GM21390 (cell line): ENCODE measurements at regions not wholly inside any gene's neighbourhood (a gene's known extent, or its start where the extent isn't known, plus 50 kb on each side); places are given as distances from the start of the nearest gene placed in this dataset.
"Not testable (repeated sequence)": the region's sequence is repeated elsewhere in the genome, so short reads cannot be mapped to it uniquely, and the experiment has no call there.

Experiments used
- ATAC-seq: cut with Tn5 transposase; IDR thresholded peaks from one replicate; pipeline ENCODE4 v1.9.1; 2021; ENCODE audit not compliant: unreplicated experiment

DNA sequence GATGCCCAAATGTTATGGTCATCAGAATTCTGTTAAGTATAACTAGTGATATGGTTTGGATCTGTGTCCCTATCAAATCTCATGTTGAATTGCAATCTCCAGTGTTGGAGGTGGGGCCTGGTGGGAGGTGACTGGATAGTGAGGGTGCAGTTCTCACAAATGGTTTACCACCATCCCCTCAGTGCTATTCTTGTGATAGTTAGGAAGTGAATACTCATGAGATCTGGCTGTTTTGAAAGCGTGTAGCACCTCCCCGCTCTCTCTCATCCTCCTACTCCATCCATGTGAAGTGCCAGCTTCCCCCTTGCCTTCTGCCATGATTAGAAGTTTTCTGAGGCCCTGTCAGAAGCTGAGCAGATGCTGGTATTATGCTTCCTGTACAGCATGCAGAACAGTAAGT is 359.5 kb downstream of the TMEM167A start:
- no peak for ATAC-seq

- not testable (repeated sequence) for ATAC-seq
Observed at GRCh38 chr5:82714732-82715131, 362.5 kb downstream of the TMEM167A start.

DNA sequence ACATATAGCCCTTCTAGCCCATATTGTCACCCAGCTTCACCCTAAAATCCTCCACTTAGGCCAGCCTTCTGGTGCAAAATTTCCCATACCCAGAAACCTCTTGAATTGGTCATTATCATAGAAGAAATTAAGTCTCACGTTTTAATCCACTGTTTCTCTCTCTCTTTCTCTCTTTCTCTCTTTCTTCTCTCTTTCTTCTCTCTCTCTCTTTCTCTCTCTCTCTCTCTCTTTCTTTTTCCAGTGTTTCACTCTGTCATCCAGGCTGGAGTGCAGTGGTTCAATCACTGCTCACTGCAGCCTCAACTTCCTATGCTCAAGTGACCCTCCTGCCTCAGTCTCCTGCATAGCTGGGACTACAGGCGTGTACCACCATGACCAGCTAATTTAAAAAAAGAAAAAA is 363.4 kb downstream of the TMEM167A start:
- ATAC-seq: no peak

- ATAC-seq: no peak
Observed at GRCh38 chr5:82707741-82708140, 369.5 kb downstream of the TMEM167A start.

- ATAC-seq: no peak
Observed at GRCh38 chr5:82704381-82704780, 372.8 kb downstream of the TMEM167A start.

DNA sequence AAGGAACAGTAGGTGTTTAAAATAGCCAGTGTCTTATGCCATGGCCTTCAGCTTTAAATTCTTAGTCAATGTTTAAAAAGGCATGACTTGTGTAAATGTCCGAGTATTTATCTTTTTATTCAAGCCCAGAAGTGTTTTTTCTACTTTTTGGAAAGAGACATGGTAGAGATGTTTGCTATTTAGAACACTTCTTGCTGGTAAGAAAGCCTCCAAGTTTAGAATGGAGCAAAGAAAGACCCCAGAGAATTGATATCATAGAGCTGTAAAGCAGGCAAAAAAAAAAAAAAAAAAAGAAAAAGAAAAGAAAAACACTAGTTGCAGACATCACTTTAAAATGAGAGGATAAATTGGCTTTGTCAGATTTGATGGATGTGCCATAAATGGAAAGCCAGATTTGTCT is 375.1 kb downstream of the TMEM167A start:
- ATAC-seq: no peak

DNA sequence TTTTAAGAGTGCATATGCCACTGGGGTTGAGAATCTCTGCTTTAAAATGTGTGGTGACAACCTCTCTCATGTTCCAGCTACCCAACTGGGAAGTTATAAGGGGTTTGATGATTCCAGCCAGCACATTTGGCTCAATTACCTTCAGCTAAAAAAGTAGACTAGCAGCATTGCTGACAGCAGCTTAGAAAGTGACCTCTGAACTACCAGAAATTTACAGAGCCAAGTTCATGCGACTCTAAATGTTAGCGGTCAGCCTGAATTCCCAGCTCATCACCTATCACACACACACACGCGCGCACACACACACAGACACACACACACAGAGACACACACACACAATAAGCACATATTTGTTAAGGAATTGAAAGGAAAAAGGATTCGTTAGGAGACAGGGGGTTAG is 377.5 kb downstream of the TMEM167A start:
- no peak for ATAC-seq

GRCh38 chr5:82698026-82698425 is 379.2 kb downstream of the TMEM167A start:
- ATAC-seq: no peak

DNA sequence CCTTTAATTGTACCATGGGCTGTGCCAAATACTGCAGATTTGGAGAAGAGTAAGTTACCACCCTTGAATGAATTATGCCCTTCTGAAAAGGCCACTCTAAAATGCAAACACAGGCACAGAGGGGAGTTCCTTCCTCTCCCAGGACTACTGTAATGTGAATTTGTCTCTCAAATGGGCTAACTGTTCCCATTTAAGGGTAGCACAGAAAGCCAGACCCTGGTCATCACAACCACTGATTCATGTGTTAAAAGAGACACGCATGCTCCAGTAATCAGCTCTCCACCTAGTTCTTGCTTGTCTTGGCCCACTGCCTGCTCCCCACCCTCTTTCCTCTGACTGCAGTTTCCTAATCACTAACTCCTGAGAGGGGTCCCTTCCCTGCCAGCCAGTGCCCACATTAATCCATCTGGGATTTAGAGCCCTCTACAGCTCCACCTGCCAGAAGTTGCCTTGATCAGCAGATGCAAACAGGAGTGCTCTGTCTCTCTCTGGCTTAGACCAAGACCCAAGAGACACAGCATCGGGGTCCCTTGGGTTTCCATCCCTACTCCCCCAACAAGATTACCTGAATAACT is 382.4 kb downstream of the TMEM167A start:
- no peak for ATAC-seq

- ATAC-seq: no peak
Observed at GRCh38 chr5:82692826-82693225, 384.4 kb downstream of the TMEM167A start.

- ATAC-seq: no peak
Observed at GRCh38 chr5:82684659-82685058, 392.5 kb downstream of the TMEM167A start.

GRCh38 chr5:82684165-82684564 is 393.0 kb downstream of the TMEM167A start:
- no peak for ATAC-seq

DNA sequence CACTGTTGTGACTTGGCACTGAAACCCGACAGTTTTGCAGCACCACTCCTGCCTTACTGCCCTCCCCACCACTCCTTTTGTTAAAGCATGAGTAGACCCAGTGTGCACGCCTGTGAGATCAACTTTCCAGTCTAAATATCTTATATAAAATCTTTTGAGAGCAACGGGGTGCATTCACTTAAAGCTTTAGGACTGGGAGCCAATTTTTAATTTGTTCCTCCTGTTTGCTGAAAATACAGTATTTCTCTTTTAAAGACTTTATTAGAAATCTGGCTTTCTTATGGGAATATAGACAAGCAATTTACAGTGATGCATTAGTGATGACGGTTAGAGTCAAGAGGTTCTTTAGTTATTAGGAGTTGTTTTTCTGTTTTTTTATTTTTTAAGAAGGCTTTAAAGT is 397.5 kb downstream of the TMEM167A start:
- no peak for ATAC-seq

GRCh38 chr5:82676661-82677060 is 398.5 kb upstream of the RPS23 start:
- ATAC-seq: peak; percentile 83

DNA sequence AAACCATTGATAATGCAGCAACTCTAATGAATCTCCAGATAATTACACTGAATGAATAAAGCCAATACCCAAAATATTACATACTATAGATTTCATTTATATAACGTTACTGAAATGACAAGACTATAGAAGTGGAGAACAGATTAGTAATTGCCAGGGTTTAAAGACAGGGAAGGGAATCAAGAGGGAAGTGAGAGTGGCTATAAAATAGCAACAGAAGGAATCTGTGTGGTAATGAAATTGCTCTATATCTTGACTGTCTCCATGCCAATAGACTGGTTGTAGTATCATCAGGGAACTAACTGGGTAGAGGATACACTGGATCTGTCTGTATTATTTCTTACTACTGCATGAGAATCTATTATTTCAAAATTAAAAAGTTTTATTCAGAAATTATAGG is 396.5 kb upstream of the RPS23 start:
- no peak for ATAC-seq

DNA sequence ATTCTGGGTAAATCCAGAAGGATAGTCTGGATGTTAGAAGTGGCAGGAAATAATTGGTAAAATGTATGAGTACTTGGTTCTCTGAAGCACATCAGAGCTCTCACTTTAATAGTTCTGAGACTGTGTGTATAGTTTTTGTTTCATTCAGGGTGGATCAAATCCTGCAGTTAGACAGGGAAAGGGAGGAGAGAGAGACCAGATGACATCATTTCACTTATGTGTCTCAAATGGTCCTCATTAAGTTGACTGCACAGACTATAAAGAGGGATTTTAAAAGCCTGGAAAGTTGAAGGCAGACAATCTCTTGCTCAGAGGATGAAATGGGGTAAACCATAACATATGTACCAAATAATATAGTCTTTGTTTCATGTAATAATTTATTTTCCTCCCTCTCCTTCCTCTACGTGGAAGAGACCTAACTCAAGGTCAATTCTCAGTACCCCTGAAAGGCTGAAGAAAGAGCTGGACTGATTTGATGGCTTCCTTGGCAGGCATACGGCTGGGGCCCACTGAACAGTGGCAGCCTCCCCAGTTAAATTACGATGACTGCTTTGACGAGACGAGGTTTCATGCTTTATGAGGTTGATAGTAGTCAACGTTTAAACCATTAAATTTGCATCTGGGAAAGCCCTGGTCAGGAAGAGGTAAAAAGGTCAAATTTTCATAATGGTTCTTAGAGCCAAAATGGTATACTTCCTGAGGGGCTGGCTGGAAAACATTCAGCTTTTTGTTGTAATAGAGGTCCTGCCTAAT is 395.1 kb upstream of the RPS23 start:
- ATAC-seq: no peak

DNA sequence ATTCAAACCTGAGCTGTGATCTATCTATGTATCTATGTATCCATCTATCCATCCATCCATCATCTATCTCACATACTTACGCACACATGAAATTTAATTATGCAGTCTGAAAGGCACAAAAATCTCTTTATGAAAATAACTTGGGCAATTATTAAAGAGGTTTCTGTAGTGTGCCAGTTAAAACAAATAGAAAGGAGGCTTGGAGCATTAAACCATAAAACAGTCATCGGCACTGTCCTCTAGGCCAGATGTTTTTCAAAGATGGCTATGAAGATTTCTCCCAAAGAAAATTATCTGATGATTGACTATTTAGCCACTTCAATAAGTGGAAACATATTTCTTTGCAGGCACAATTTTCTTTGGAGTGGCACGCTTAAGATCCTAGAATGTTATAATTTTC is 392.5 kb upstream of the RPS23 start:
- ATAC-seq: no peak

GRCh38 chr5:82669720-82670119 is 391.6 kb upstream of the RPS23 start:
- no peak for ATAC-seq

GRCh38 chr5:82666312-82666711 is 388.2 kb upstream of the RPS23 start:
- ATAC-seq: no peak

GRCh38 chr5:82664732-82665131 is 386.6 kb upstream of the RPS23 start:
- ATAC-seq: no peak

DNA sequence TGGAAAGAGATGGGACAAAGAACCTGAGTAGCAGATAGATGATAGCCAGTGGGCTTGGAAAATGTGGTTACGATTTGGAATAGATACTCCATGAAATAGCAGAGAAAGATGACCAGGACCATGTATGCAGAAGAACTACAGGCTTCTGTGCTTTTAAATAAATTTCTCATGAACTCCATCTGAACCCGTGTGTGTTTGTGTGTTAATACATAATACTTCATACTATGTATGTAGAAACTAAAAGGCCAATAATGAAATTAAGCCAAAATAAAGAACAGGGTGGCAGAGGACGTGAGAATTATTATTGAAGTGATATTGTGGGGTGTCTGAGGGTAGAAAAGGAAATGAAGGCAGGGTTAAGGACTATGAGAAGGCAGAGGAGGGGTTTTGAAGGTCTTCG is 385.1 kb upstream of the RPS23 start:
- ATAC-seq: no peak

DNA sequence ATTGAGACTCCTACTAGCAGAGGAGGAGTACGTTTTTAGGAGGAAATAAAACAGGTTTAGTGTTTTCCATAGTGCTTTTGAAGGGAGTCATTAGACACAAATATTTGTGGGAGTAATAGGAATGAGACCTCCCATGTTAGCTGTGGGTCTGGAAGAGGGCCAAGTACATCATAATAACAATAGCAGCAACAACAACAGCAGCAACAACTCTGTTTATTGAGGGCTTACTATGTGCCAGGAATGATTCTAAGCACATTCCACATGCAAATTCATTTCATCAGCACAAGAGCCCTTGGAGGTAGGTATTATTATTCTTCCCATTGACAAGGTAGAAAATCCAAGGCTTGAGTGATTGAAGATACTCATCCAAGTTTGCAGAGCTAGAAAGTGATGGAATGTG is 384.2 kb upstream of the RPS23 start:
- no peak for ATAC-seq

DNA sequence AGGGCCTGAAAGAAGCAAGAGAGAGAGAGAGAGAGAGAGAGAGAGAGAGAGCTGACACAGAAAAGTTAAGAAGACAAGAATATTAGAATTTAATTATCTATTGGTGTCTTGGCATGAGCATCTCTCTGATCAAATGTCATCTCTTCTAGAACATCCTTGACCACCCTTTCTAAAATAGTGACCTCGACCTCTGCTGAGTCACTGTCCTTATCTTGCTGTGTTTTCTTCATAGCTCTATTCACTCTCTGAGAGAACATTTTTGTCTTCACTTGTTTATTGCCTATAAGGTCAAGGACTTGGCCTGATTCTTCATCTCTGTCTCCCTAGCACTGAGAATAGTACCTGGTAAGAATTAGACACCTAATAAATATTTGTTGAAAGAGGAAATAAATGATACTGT is 383.8 kb upstream of the RPS23 start:
- no peak for ATAC-seq
